ENCODE measurements at regions not wholly inside any gene's neighbourhood (a gene's known extent, or its start where the extent isn't known, plus 50 kb on each side); places are given as distances from the start of the nearest gene placed in this dataset.

- TF ChIP-seq USF2 (IDR thresholded peaks at IDR 0.05; ENCODE audit: low read length) (no peak), RXRA (IDR thresholded peaks at IDR 0.05; ENCODE audit: insufficient read depth, low read depth, low read length) (no peak), FOSL1 (IDR thresholded peaks at IDR 0.05; ENCODE audit: insufficient read depth, low read depth, low read length) (no peak), POLR2AphosphoS5 (IDR thresholded peaks at IDR 0.05; ENCODE audit: low read depth, low read length) (no peak), BRCA1 (IDR thresholded peaks at IDR 0.05; ENCODE audit: low read depth, low read length) (no peak), KDM4A (IDR thresholded peaks at IDR 0.05; ENCODE audit: low read depth, low read length, severe bottlenecking) (no peak), GABPA (IDR thresholded peaks at IDR 0.05; ENCODE audit: borderline replicate concordance, insufficient read depth, low read length) (no peak), MAFK (IDR thresholded peaks at IDR 0.05; ENCODE audit: low read depth, low read length) (no peak), SUZ12 (IDR thresholded peaks at IDR 0.05; ENCODE audit: low read length) (no peak), BACH1 (IDR thresholded peaks at IDR 0.05; ENCODE audit: low read length) (no peak), JUN (IDR thresholded peaks at IDR 0.05; ENCODE audit: low read depth, low read length) (no peak)
- Histone ChIP-seq H2BK20ac (ENCODE audit: low read length) (no peak overlapping the region), H2BK5ac (ENCODE audit: low read depth, low read length) (no peak overlapping the region), H4K20me1 (replicated peaks in 1 of 2; ENCODE audit: control insufficient read depth in 1 of 2, insufficient read depth in 2 of 2, low read length in 2 of 2) (no peaks in the 10 kb centered on the region), H3K9me3 (ENCODE audit: insufficient read depth in 2 of 2, low read depth in 1 of 2, low read length in 1 of 2) (no peaks in the 10 kb centered on the region), H3K18ac (ENCODE audit: extremely low read depth, low read length) (no peak overlapping the region), H2BK12ac (ENCODE audit: low read depth, low read length) (no peak overlapping the region), H3K36me3 (ENCODE audit: control insufficient read depth in 2 of 4, insufficient read depth in 4 of 4, low read length in 3 of 4) (no peaks in the 10 kb centered on the region; a peak in 1 of 8 replicates), H3K4me2 (ENCODE audit: insufficient read depth in 1 of 2, low read depth in 2 of 2, low read length in 2 of 2) (no peak overlapping the region), H2AFZ (ENCODE audit: low read length) (no peak overlapping the region), H3K14ac (ENCODE audit: insufficient read length) (no peak overlapping the region), H3K56ac (replicated peaks; ENCODE audit: insufficient read length, low read depth, low read length) (no peak overlapping the region), H3K27ac (ENCODE audit: low read depth, low read length) (no peak overlapping the region), H3K79me2 (ENCODE audit: control insufficient read depth in 1 of 2, insufficient read depth in 2 of 2, low read length in 2 of 2) (no peaks in the 10 kb centered on the region), H3K79me1 (ENCODE audit: low read depth, low read length) (no peaks in the 10 kb centered on the region), H3K4me1 (replicated peaks in 1 of 4; ENCODE audit: control insufficient read depth in 3 of 4, insufficient read depth in 4 of 4, low read length in 3 of 4) (peaks cover 0 to 6% (median 2%) of the 10 kb centered on the region in 4 experiments; a peak in 5 of 7 replicates), H2BK120ac (replicated peaks; ENCODE audit: low read depth, low read length) (no peak overlapping the region), H4K8ac (ENCODE audit: extremely low read depth, insufficient read depth, low read length) (no peak overlapping the region), H3K4ac (replicated peaks; ENCODE audit: insufficient read length, low read depth, low read length) (no peak overlapping the region), H2AK5ac (ENCODE audit: low read depth, low read length) (no peak overlapping the region), H3K4me3 (ENCODE audit: extremely low read depth in 1 of 4, insufficient read depth in 2 of 4, low read depth in 3 of 4, low read length in 4 of 4) (no peak overlapping the region), H3K9ac (replicated peaks in 1 of 4; ENCODE audit: extremely low read depth in 1 of 4, low read depth in 3 of 4, low read length in 3 of 4) (no peak overlapping the region), H3K27me3 (replicated peaks in 1 of 4; ENCODE audit: control insufficient read depth in 3 of 4, extremely low read depth in 1 of 4, insufficient read depth in 3 of 4, low read length in 3 of 4) (no peaks in the 10 kb centered on the region), H4K5ac (ENCODE audit: insufficient read length, low read depth, low read length) (no peak overlapping the region), H3K23ac (ENCODE audit: insufficient read length) (no peak overlapping the region), H4K91ac (replicated peaks; ENCODE audit: insufficient read length, low read length) (no peak overlapping the region), H3K23me2 (ENCODE audit: low read depth, low read length) (no peaks in the 10 kb centered on the region), H2BK15ac (ENCODE audit: low read length) (no peak overlapping the region)
- FAIRE-seq, result no peak
- WGBS, 2 experiments (ENCODE audit: extremely low coverage in 1 of 2, insufficient coverage in 1 of 2, insufficient read length in 1 of 2, insufficient replicate concordance in 2 of 2, low coverage in 1 of 2, low lambda C conversion rate in 2 of 2, missing lambda C conversion rate in 1 of 2), result 85% methylated on average over 3 of the region's 3 CpGs; no CpG with 5 or more reads in 1 of the 2 experiments
- ChIA-PET CTCF (ENCODE audit: partially characterized antibody) (no interaction called here), POLR2A (ENCODE audit: partially characterized antibody) (no interaction called here)
- DNase-seq (ENCODE audit: low read depth in 1 of 2, low spot score in 2 of 2), result no peak
Observed at GRCh38 chr13:48833412-48833811, 142.3 kb upstream of the FNDC3A start.
